ENCODE measurements at regions not wholly inside any gene's neighbourhood (a gene's known extent, or its start where the extent isn't known, plus 50 kb on each side); places are given as distances from the start of the nearest gene placed in this dataset.
A peak's percentile ranks its signal among the peaks of the same experiment; 100 is the strongest.

DNA sequence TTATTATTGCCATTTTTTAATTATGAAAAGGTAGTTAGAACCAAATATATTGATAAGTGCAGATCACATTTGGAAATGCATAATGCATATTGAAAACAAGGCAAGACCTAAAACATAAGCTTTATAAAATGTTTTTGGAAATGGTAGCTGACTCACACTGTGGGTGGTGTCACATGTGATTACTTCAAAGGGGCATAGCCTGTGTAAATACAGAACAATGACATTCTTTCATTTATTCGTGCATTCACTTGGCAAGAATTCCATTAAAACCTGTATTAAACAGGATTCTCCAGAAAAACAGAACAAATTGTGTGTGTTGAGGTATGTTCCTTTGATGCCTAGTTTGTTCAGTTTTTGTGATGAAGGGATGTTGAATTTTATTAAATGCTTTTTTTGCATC, 427.3 kb upstream of the ST6GAL2 start:
- peak; percentile 83 for DNase-seq (ENCODE audit: low spot score)

DNA sequence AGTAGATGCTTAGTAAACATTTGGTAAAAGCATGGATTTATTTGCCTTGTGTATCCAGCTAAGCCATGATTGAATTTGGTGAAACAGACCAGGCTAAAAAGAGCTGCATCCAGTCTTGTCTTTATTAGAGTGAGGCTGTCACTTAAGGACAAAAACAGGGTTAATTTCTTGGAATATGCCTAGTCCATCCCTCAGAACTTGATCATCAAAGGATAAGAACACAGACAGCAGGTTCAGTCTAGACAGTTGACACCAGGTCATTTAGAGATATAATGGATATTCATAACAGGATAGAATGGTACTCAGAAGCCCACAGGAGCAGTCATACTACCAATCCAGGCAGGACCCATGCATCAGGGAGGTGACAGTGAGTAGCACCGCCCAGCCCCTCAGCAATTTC, 434.9 kb upstream of the ST6GAL2 start:
- DNase-seq (ENCODE audit: low spot score): no peak

DNA sequence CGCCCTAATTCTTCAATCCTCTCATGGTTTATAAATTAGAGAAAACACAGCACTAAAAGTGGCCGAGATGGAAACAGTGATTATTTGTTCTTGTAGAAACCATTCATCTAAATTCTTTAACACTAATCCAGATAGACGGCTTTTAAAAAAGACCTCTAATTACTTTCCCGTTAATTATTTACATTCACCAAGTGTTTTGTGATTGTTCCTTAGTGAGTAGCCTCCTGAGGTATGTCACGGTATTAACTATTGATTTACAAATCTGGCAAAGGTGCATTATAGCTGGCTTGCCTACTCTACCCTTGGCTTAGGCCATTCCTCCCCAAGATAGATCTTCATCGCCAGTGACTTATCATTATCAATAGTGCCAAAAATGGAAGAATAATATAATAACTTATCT, 436.4 kb upstream of the ST6GAL2 start:
- DNase-seq (ENCODE audit: low spot score): no peak

DNA sequence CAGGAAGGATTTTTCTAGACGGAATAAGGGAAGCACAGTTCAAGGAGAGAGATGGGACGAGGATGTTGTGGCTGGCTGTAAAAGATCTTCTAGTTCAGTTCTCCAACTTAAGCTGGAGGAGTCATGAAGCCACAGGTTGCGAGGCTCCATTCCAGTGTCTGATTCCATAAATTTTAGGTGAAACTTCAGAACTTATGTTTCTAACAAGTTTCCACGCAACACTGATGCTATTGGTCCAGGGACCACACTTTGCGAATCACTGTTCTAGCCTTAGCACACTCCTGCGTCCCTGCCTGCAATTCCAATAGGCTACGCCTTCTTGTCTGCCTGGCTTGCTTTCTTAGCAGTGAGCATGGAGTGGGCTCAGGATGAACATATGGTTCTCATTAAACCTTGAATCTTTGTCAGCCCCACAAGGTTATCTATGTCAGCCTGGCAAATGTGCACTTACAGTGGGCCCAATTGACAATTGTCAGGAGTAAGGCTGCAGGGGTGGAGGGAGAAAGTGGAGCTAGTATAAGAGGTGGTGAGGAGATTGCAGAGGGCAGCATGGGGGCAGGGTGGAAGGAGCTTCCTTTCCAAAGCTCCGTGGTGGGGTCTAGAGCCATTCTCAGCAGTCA, 438.1 kb upstream of the ST6GAL2 start:
- no peak for DNase-seq (ENCODE audit: low spot score)

DNA sequence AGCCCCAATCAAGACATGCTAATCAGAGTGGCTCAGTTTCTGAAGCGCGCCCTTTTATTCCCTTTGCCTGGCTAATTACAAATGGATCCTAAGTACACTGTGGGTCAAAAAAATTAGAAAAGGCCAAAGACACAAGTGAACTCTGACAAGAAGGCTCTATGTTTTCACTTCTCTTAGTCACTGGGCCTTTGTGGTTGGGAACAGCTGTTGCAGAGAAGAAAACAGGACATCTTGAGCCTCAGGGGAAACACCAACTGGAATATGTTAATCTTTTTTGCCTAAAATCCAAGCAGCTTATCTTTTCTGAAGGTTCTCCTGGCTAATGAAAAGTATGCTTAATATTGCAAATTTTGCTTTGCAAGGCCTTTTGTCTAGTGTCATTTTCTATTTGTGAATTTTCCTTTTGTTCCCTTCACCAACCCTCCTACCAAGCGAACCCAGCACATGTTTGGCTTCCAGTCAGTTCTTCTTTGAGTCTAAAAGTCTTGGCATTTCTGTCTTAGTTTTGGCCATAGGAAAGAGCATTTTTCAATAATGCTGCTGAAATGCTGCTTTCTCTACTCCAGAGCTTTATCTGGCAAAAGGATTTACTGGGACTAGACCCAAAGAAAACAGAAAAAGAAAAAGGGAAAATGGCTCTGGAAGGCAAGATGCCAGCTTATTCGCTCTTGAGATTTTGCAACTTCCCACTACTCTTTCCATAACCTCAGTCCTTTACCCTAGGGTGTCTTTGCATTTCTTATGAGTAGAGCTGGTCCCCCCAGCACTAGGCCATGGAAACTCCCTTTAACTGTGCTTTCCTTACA, 440.2 kb upstream of the ST6GAL2 start:
- peak; percentile 57 for DNase-seq (ENCODE audit: low spot score)

DNA sequence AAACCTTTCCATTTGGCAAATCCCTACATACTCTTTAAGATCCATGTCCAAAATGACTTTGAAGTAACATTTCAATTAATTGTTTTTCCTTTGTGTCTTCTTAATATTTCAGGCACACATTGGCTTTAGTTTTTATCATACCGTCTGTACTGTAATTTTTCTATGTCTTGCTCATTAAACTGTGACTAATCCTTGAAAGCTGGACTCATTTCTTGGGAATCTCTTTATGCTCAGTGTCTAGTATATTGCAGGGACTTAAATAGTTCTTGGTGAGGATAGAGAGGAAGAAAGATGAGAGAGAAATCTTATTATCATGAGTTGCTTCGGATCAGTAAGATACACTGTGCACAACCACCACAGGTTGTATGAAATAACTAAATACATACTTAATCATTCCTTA, 448.3 kb upstream of the ST6GAL2 start:
- DNase-seq (ENCODE audit: low spot score): no peak

DNA sequence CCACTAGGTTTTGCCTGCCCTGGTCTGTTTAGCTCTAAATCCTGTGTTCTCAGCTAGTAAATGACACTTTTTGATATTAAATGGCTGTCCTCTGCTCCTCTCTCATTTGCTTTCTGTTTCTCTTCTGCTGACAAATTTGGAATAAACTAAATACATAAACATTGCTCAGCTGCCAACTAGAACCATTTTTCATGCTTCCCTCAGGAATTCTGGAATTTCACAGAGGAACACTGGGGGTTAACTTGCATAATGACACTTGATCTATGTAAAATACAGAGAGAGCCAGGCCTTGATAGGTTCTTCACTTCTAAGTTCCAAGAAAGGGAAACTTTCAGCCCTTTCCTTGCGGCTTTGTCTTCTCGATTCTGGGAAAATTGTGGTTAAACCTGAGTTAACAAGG, 450.6 kb upstream of the ST6GAL2 start:
- DNase-seq (ENCODE audit: low spot score): no peak

DNA sequence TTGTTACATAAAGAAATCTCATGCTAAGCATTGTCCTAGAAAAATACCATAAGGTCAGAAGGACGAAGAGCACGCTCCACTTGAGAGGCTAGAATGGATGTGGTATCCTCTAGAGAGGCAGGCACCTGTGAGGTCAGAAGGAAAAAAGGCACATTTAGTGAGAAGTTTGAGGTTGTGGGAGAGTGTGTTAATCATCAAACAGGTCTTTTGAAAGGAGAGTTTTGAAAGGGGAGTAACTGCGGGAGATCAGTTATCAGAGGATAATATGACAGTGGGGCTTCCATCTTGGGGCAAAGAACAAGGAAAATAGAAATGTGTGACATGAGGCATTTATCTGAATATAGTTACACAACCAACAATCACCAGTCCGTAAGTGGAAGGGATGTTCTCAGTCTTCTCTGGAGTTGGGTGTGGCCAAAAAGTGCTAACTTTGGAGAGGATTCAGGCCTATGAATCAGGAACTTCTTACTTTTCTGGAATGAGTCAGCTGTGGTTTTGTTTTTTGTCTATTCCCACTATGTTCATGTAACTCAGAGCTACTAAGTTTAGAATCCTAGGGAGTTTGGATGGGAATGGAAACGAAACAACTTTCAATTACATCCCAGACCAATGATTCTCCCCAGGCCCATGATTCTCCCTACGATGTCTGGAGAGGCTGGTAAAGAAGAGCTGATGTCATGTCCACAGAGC, 451.4 kb upstream of the ST6GAL2 start:
- peak; percentile 37 for DNase-seq (ENCODE audit: low spot score)

DNA sequence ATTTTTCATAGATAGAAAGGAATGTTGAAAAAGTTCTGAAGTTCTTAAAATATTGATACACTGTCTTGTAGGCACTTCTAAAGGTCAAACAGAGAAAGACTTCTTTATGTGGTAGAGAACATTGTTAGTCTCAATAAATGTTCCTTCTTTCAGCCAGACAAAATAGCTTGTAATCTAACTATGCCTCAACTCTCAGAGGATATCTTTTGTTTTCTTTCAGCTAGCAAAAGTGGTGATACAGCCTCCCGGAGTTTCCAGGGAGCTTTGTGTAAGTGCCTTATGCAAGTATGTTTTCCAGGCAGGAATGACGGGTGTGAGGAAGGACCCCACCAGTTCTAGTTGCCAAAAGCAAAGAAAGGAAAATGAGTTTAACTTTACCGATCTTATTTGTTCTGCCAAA, 452.1 kb upstream of the ST6GAL2 start:
- DNase-seq (ENCODE audit: low spot score): peak; percentile 49

DNA sequence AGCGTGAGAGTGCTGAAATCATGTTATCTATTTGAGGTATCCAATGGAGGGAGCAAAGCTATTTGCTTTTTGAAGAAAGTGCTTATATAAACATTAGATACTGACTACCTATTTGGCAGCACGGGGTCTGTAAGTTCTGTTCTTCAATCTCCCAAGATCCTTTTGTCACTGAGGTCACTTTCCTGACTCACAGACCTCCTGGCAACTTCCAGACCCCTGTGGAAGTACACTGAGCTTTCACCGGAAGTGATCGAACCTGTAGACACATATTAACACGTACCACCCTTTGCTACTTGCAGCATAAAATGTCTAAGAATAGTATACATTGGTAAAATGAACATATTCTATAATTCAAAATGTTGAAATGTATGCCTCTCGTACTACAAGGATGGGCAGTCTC, 452.6 kb upstream of the ST6GAL2 start:
- DNase-seq (ENCODE audit: low spot score): no peak

DNA sequence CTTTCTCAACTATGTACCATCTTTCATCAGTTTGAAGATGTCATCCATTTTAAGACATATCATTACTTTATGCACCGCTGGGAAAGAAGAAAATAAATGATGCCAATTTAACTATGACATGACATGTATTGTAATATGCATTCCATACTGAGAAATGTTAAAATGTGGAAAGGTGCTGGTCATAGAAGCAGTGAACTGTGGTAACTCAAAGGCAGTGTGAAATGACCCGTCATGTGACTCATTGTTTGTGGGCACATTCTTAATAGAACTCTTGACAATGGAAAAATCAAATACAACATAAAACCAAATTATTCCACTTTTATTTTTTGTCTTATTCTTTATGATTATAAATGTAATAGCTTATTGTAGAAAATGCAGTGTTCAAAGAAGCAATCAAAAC, 455.0 kb upstream of the ST6GAL2 start:
- no peak for DNase-seq (ENCODE audit: low spot score)

DNA sequence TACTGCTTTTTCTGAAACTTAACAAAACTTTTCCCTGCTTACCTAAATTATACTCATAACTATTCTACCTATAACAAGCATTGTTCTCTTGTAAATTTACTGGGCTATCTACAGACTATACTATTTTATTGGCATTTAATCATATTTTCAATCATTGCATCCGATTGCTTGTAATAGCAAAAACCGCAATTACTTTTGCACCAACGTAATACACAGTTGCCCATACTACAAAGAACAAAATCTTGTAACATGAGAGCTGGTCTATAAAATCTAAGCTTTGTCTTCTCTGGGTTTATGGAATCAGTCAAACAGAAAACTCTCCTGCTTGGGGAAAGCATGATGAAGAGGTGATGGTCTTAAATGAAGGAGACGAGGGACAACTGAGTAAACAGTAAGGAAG, 463.4 kb upstream of the ST6GAL2 start:
- no peak for DNase-seq (ENCODE audit: low spot score)

DNA sequence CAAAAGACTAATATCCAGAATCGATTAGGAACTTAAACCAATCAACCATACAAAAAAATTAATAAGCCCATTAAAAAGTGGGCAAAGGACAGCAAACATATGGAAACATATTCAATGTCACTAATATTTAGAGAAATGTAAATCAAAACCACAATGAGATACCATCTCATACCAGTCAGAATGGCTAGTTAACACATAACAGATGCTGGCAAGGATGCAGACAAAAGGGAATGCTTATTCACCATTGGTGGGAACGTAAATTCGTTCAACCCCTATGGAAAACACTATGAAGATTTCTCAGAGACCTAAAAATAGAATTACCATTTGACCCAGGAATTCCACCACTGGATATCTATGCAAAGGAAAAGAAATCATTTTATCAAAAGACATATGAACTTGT, 468.2 kb upstream of the ST6GAL2 start:
- DNase-seq (ENCODE audit: low spot score): no peak

DNA sequence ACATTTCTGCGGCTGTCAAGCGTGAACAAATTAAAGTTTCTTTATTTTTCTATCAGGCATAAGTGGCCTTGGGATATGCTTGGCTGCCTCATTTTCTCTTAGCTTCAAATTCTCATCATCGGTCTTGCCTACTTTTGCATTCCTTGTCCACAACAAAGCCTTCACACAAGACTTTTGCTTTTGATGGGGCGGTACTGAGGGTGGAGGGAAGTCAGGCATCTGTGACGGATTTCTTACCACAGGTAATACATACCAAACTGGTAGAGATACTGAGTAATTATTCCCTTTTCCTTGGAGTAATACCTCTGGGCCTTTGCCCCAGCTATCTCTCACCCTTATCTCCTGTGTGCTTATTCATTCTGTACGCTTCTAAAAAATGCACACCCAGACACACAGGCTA, 468.3 kb upstream of the RGPD4 start:
- DNase-seq (ENCODE audit: low spot score): no peak

DNA sequence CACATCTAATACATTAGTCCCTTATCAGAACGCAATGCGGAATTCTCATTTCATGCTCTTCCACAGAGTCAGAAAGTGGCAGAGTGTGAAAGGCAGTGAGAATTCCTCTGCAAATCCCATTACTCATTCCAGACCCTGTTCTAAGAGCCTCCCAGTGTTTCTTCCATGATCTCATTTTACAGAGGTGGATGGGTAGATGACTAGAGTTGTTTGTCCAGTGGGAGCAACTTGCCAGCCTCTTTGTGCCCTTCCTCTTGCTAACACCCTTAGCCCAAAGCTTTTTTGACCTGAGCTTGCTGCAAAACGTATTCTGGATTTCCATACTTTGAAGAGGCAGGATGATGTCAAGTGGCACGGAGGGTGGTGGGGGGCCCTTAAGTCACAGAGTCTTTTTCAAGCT, 467.7 kb upstream of the RGPD4 start:
- no peak for DNase-seq (ENCODE audit: low spot score)

DNA sequence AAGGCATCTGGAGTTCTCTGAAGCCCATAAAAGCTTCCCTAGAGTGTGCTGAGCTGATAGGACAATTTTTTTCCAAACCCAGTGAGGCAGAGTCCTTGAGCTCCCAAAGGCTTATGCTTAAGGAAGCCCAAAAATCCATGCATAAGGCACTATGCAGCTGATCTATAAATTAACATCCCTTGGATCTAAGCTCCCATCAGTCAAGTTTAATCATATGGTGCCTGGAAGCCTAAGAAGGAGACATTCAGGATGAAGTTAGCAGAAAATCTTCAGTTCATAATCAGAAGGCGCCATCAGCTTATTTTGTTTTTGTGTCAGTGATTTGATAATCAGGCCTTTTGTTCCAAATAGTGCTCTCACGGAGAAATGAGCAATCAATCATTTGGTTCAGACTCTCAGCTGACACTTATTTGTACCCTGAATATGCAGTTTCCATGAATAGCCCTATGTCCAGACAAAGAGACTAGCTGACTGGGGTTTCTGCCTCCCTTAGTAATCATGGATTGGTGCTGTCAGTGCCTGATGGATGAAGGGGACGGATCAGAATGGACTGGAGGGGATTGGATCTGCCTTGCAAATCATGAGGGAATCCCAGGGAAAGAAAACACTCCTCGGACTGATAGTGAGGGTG, 464.8 kb upstream of the RGPD4 start:
- peak; percentile 48 for DNase-seq (ENCODE audit: low spot score)

DNA sequence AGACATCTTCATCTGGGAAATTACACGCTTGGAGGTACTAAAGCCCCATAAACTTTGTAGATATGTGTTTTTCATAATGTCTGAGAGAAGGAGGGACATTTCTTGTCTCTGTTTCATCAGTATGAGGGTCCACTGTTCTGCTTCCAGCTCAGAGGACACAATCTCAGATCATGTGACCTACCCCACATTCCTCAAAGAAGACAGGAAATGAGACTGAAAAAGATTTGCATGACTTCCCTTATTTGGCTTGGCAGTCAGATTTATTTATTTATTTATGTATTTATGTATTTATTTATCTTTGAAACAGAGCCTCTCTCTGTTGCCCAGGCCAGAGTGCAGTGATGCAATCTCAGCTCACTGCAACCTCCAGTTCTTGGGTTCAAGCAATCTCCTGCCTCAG, 463.7 kb upstream of the RGPD4 start:
- DNase-seq (ENCODE audit: low spot score): peak; percentile 16

DNA sequence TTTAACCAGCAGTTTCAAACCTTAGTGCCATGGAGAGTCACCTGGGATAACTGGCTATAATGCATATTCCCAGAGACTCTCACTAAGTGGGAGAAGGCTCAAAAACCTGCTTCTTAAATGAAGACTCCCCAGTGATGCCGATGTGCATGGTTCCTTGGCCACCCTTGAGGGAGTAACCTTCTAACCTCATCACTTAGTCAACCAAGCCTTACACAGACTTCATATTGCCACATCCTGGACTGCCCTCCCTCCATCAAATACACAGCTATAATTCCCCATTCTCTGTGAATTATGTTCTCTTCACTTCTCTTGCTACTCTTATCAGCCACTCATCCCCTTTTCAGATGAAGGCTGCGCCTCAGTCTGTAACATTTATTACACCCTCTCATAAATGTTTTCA, 462.9 kb upstream of the RGPD4 start:
- no peak for DNase-seq (ENCODE audit: low spot score)

DNA sequence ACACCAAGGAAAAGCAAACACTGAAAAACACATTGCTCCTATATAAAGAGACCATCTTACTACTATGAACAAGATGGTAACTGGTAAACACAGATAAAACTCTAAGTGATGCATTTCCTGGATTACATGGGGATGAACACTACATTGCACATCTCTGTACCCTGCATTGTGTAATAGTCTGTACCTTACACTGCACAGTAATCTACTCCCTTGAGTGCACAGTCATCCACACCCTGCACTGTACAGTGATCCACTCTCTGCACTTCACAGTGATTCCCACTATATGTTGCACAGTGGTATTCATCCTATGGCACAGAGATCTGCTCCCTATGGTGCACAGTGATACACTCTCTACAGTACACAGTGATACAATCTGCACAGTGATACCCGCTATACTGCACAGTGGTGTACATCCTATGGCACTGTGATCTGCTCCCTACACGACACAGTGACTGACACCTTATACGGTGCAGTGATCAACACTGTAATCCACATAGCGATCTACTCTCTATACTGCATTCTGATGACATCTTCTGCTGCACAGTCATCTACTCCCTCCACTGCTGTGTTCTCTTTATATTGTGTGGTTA, 462.2 kb upstream of the RGPD4 start:
- no peak for DNase-seq (ENCODE audit: low spot score)

DNA sequence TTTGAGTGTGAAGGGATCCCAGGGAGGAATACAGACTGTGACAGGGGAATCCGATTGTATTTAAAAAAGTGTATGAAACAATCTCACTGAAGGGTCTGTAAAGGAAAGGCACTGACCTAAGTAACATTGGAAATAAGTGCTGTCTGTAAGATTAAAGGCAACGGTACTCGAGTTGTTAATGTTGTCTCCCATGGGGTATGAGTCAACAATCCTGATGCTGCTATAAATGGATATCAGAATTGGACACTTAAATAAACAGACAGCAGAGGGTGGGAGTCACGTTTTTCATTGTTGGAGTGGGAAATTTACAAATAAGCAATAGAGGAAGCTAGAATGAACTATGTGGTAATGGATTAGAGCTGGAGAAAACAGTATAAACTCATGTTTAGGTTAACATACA, 452.4 kb upstream of the RGPD4 start:
- peak; percentile 30 for DNase-seq (ENCODE audit: low spot score)

DNA sequence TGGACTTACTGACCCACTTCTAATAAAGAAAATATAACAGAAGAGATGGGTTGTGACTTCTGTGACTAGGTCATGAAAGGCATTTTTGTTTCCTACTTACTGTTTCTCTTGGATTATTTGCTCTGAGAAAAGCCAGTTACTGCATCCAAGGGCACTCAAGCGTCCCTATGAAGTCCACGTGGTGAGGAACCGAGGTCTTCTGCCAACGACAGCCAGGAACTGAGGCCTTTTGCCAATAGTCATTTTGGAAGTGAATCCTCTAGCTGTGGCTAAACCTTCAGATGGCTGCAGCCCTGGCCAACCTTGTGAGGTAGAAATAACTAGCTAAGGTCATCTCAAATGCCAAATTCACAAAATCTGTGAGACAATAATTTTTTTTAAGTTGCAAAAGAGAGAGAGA, 449.8 kb upstream of the RGPD4 start:
- no peak for DNase-seq (ENCODE audit: low spot score)

DNA sequence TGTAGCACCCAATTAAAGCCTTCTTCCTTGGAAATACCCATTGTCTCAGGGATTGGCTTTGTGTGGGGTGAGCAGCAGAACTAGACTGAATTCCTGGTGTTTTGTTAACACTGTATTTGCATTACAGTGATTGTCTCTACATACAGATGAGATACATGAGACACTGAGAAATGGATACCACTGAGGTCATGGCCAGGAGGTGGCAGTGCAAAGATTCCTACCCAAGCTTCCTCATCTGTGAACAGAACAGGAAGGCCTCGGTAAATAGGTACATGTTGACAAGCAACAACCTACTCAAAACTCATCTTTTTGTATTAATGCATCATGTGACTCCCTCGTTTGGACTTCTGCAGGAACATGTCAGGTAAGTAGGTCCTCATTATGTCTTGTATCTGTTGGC, 445.8 kb upstream of the RGPD4 start:
- DNase-seq (ENCODE audit: low spot score): no peak

DNA sequence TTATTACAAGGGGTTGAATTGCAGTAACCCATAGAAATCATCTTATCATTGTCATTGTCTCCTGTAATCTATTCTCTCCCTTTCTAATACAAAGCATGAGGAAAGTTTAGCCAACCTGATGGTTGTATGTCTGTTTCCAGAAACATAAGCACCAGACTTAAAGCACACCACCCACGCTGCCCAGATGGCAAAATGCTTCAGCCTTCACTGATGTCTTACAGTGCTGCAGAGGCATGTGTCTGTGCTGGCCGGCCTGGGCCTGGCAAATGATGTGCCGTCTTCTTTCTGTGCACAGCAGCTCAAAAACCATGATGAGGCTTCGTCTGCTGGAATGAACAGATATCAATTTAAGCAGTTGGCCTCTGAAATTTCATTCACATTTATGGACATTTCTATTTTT, 443.0 kb upstream of the RGPD4 start:
- no peak for DNase-seq (ENCODE audit: low spot score)
